GM12878 (cell line): ENCODE measurements at regions not wholly inside any gene's neighbourhood (a gene's known extent, or its start where the extent isn't known, plus 50 kb on each side); places are given as distances from the start of the nearest gene placed in this dataset.

Source experiments
- ATAC-seq: fragments of 200-7000 bp; cut with Tn5 transposase; 3 replicates; pipeline ENCODE4 v1.9.1; 2020; ENCODE audit warnings: mild to moderate bottlenecking, moderate library complexity
- BruUV-seq: library from RNA; stranded (reverse); fragments of 400-500 nt; replicated peaks from 2 replicates; lab custom pipeline; 2021; lab: Mats Ljungman, UMichigan
- CTCF ChIA-PET: fragments of 300-600 bp; sonication (Branson Sonifier 250); formaldehyde crosslinking; extraction: SDS; loops from one replicate; lab custom pipeline; 2021; ENCODE audit warnings: inconsistent platforms; lab: Yijun Ruan, JAX
- POLR2A ChIA-PET: fragments of 350-600 bp; formaldehyde crosslinking; extraction: SDS; loops from one replicate; lab custom pipeline; 2021; ENCODE audit warnings: inconsistent platforms; lab: Charles Lee
- RAD21 ChIA-PET: fragments of 300-600 bp; sonication (Branson Sonifier 250); formaldehyde crosslinking; loops from one replicate; lab custom pipeline; 2023; ENCODE audit warnings: antibody characterized with exemption; ENCODE audit not compliant: unreplicated experiment; lab: Charles Lee
- SMC1A ChIA-PET: fragments of 300-600 bp; sonication (Branson Sonifier 250); formaldehyde crosslinking; loops from one replicate; lab custom pipeline; 2023; ENCODE audit not compliant: unreplicated experiment, uncharacterized antibody; lab: Charles Lee
- DNase-seq: peaks from one replicate; pipeline ENCODE4 v3.0.0-alpha.2; 2011; ENCODE audit warnings: low read depth, low spot score
- FAIRE-seq: peaks from 3 replicates; lab custom pipeline; 2011; peaks lifted over from hg19 to GRCh38; lab: Jason Lieb, UNC
- H2AFZ ChIP-seq: 2 replicates; pipeline ENCODE4 v1.6.0; 2011; ENCODE audit warnings: low read depth, low read length, control low read depth; ENCODE audit not compliant: control insufficient read depth
- H3K27ac ChIP-seq: 2 replicates; pipeline ENCODE4 v1.5.1; 2011; ENCODE audit warnings: control low read depth; ENCODE audit not compliant: control insufficient read depth, insufficient read depth
- H3K27me3 ChIP-seq, 2 experiments: replicated peaks in 1 of 2; 2 replicates each; pipeline versions ENCODE4 v1.6.0 to v1.6.1; 2011; ENCODE audit warnings: low read length in 1 of 2; ENCODE audit not compliant: control insufficient read depth in 2 of 2, insufficient read depth in 2 of 2
- H3K36me3 ChIP-seq, 2 experiments: 2 replicates each; pipeline ENCODE4 v1.5.1; 2011; ENCODE audit warnings: low read length in 1 of 2; ENCODE audit not compliant: control insufficient read depth in 2 of 2, insufficient read depth in 2 of 2
- H3K4me1 ChIP-seq: 2 replicates; pipeline ENCODE4 v1.6.1; 2011; ENCODE audit warnings: mild to moderate bottlenecking, low read length, moderate library complexity, mixed read lengths; ENCODE audit not compliant: control insufficient read depth, insufficient read depth
- H3K4me2 ChIP-seq: 2 replicates; pipeline ENCODE4 v1.6.0; 2011; ENCODE audit warnings: control low read depth; ENCODE audit not compliant: control insufficient read depth, insufficient read depth
- H3K4me3 ChIP-seq: fragments of 200-600 bp; sonication (generic); 2 replicates; pipeline ENCODE4 v1.5.1; 2016
- H3K79me2 ChIP-seq: 2 replicates; pipeline ENCODE4 v1.6.0; 2011; ENCODE audit warnings: low read length; ENCODE audit not compliant: control insufficient read depth, insufficient read depth
- H3K9ac ChIP-seq: 2 replicates; pipeline ENCODE4 v1.8.0; 2011; ENCODE audit warnings: low read length, control low read depth, mixed read lengths; ENCODE audit not compliant: control insufficient read depth, insufficient read depth
- H3K9me3 ChIP-seq: replicated peaks from 3 replicates; pipeline ENCODE4 v1.5.1; 2011; ENCODE audit warnings: mild to moderate bottlenecking, low read length; ENCODE audit not compliant: control insufficient read depth, insufficient read depth
- H4K20me1 ChIP-seq: 2 replicates; pipeline ENCODE4 v1.6.0; 2011; ENCODE audit not compliant: control insufficient read depth, insufficient read depth
- CHD1 ChIP-seq: IDR thresholded peaks from 2 replicates; pipeline ENCODE4 v1.6.1; 2012; ENCODE audit warnings: low read depth, low read length, improper control_type of control experiment
- CREB1 ChIP-seq: IDR thresholded peaks from 2 replicates; pipeline ENCODE4 v1.6.1; 2012; ENCODE audit warnings: low read depth, mild to moderate bottlenecking, inconsistent platforms
- MEF2B ChIP-seq: fragments of 450-650 bp; IDR thresholded peaks from 2 replicates; pipeline ENCODE4 v1.6.1; 2018; ENCODE audit warnings: mild to moderate bottlenecking, moderate library complexity; ENCODE audit not compliant: partially characterized antibody, poor library complexity, severe bottlenecking
- MXI1 ChIP-seq: fragments of 150-350 bp; IDR thresholded peaks from 2 replicates; pipeline ENCODE4 v1.6.1; 2011; ENCODE audit warnings: low read depth, mild to moderate bottlenecking, inconsistent platforms, low read length, improper control_type of control experiment
- NFYA ChIP-seq: IDR thresholded peaks from 2 replicates; pipeline ENCODE4 v1.6.1; 2011; ENCODE audit warnings: low read depth, mild to moderate bottlenecking, low read length, improper control_type of control experiment, borderline replicate concordance
- POLR2AphosphoS5 ChIP-seq: IDR thresholded peaks from 2 replicates; pipeline ENCODE4 v1.6.1; 2011; ENCODE audit warnings: mild to moderate bottlenecking, low read length, inconsistent platforms
- POU2F2 ChIP-seq: IDR thresholded peaks from 3 replicates; pipeline ENCODE4 v1.6.1; 2011; ENCODE audit warnings: low read depth, mild to moderate bottlenecking, low read length, borderline replicate concordance
- SMARCA5 ChIP-seq: fragments of 450-650 bp; IDR thresholded peaks from 2 replicates; pipeline ENCODE4 v1.6.1; 2017; ENCODE audit warnings: mild to moderate bottlenecking
- SUZ12 ChIP-seq: fragments of 200-600 bp; sonication (generic); IDR thresholded peaks from one replicate; pipeline ENCODE4 v1.6.1; 2018; ENCODE audit warnings: antibody characterized with exemption, mild to moderate bottlenecking; ENCODE audit not compliant: unreplicated experiment
- ZNF384 ChIP-seq: IDR thresholded peaks from 2 replicates; pipeline ENCODE4 v1.6.1; 2012; ENCODE audit warnings: low read depth, mild to moderate bottlenecking, low read length, improper control_type of control experiment, borderline replicate concordance
- ZSCAN29 ChIP-seq: fragments of 450-650 bp; IDR thresholded peaks from 2 replicates; pipeline ENCODE4 v1.6.1; 2017; ENCODE audit warnings: mild to moderate bottlenecking, moderate library complexity
- WGBS: methylation state at CpG from one replicate; pipeline ENCODE4 v1.1.6; 2016; ENCODE audit warnings: low lambda C conversion rate; ENCODE audit not compliant: insufficient replicate concordance, insufficient coverage; ENCODE audit errors: missing lambda C conversion rate; 5-methylcytosine and 5-hydroxymethylcytosine counted together
- in situ Hi-C: fragments of 300-500 bp; cut with MboI; formaldehyde crosslinking; loops from 9 replicates; pipeline ENCODE4 v1.14.3; 2018; ENCODE audit warnings: mixed read lengths
- intact Hi-C: fragments of 100-400 bp; cut with micrococcal nuclease; formaldehyde crosslinking; loops from one replicate; pipeline ENCODE4 v1.14.2; 2022; ENCODE audit not compliant: unreplicated experiment
- TF ChIP-seq, protein P1 (sequence below): fragments of 450-650 bp; IDR thresholded peaks from 2 replicates; pipeline ENCODE4 v1.6.1; 2017; ENCODE audit warnings: mild to moderate bottlenecking, low read depth, inconsistent platforms; ENCODE audit not compliant: poor library complexity, severe bottlenecking
- TF ChIP-seq, protein P2 (sequence below): IDR thresholded peaks from 2 replicates; pipeline ENCODE4 v1.6.1; 2012; ENCODE audit warnings: low read depth, low read length, improper control_type of control experiment

DNA sequence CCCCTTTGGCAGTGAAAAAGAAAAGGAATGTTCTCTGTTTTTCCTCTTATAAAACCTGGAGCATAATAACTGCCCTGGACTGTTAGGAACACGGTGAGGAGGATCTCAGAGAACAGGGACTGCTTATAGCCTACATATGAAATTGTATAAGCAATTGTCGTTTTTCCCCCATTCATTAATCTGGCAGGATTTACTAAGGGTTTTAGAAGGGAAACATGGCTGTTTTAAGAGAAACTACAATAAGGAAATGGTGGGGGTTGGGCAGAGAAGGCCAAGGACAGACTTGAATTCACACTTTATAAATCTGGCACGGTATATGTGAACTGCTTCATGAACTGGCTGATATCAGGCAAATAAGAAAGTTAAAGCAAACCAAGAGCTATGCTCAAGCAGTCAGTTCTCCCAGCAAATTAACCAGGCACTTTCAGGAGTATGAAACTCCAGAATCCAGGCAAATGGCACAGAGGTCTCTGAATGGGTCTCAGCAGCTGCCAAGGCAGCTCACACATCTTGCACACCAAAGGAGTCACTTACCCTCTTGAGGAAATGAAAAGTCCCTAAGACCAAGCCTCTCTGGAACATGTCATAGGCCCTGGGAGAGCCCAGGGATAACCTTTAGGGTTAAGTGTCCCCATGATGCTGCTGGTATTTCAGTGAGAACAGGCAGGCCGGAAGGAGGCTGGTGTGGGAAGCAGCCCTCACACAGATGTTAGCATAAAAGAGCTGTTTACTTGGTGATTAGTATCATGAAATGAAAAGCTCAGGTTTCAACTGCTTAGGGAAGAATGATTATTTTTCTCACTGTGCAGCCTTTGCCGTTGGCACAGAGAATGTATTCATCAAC lies 260.5 kb upstream of the MARCKS start:
- H3K9ac ChIP-seq, result no peak overlapping the region
- H3K4me2 ChIP-seq, result no peak overlapping the region
- CTCF ChIA-PET, result interaction anchor here (0.6 kb wide), 1 partner anchor 41 kb away, joined by 3 read pairs; no protein-coding TSS in a partner anchor
- no peak overlapping the region for H3K27ac ChIP-seq
- H3K4me1 ChIP-seq, result no peaks in the 10 kb centered on the region
- peak; percentile 10 for ATAC-seq
- intact Hi-C loops, result no loop called here
- H3K79me2 ChIP-seq, result no peaks in the 10 kb centered on the region
- WGBS, result 88% methylated on average over 5 of the region's 5 CpGs
- SMC1A ChIA-PET, result interaction anchor here (0.9 to 3.2 kb wide), 7 partner anchors 8 to 290 kb away, joined by 3 to 25 read pairs (median 4); no protein-coding TSS in a partner anchor
- no peak for DNase-seq
- no peaks in the 10 kb centered on the region for H3K36me3 ChIP-seq
- in situ Hi-C loops, result no loop called here
- H2AFZ ChIP-seq, result no peak overlapping the region; the same call in 1 of the 2 replicates
- H4K20me1 ChIP-seq, result no peaks in the 10 kb centered on the region
- POLR2A ChIA-PET, result interaction anchor here (0.6 kb wide), 1 partner anchor 45 kb away, joined by 7 read pairs; no protein-coding TSS in a partner anchor
- no peaks in the 10 kb centered on the region for H3K27me3 ChIP-seq
- peaks cover 4% of the 10 kb centered on the region; the same call in 1 of the 3 replicates for H3K9me3 ChIP-seq
- RAD21 ChIA-PET, result interaction anchor here (1.0 to 2.0 kb wide), 5 partner anchors 22 to 283 kb away, joined by 3 to 5 read pairs (median 4); no protein-coding TSS in a partner anchor
- no TSS peak for BruUV-seq
- TF ChIP-seq, protein P1, sequence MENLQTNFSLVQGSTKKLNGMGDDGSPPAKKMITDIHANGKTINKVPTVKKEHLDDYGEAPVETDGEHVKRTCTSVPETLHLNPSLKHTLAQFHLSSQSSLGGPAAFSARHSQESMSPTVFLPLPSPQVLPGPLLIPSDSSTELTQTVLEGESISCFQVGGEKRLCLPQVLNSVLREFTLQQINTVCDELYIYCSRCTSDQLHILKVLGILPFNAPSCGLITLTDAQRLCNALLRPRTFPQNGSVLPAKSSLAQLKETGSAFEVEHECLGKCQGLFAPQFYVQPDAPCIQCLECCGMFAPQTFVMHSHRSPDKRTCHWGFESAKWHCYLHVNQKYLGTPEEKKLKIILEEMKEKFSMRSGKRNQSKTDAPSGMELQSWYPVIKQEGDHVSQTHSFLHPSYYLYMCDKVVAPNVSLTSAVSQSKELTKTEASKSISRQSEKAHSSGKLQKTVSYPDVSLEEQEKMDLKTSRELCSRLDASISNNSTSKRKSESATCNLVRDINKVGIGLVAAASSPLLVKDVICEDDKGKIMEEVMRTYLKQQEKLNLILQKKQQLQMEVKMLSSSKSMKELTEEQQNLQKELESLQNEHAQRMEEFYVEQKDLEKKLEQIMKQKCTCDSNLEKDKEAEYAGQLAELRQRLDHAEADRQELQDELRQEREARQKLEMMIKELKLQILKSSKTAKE, result no peak
- TF ChIP-seq ZSCAN29 (no peak), SUZ12 (no peak), ZNF384 (no peak), POLR2AphosphoS5 (no peak), CHD1 (no peak), MXI1 (no peak), SMARCA5 (no peak), NFYA (no peak), MEF2B (no peak), POU2F2 (no peak), CREB1 (no peak)
- TF ChIP-seq, protein P2, sequence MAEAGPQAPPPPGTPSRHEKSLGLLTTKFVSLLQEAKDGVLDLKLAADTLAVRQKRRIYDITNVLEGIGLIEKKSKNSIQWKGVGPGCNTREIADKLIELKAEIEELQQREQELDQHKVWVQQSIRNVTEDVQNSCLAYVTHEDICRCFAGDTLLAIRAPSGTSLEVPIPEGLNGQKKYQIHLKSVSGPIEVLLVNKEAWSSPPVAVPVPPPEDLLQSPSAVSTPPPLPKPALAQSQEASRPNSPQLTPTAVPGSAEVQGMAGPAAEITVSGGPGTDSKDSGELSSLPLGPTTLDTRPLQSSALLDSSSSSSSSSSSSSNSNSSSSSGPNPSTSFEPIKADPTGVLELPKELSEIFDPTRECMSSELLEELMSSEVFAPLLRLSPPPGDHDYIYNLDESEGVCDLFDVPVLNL, result no peak
- H3K4me3 ChIP-seq, result no peak overlapping the region
- FAIRE-seq, result no peak
